IMR-90 (cell line): ENCODE measurements at regions not wholly inside any gene's neighbourhood (a gene's known extent, or its start where the extent isn't known, plus 50 kb on each side); places are given as distances from the start of the nearest gene placed in this dataset.
A peak's percentile ranks its signal among the peaks of the same experiment; 100 is the strongest.

Experiments
- ATAC-seq: fragments of 200-7000 bp; cut with Tn5 transposase; 2 replicates; pipeline ENCODE4 v1.9.1; 2020; ENCODE audit warnings: low read depth, mild to moderate bottlenecking, moderate library complexity
- BruUV-seq: library from RNA; stranded (reverse); fragments of 400-500 nt; replicated peaks from 2 replicates; lab custom pipeline; 2021; lab: Mats Ljungman, UMichigan
- CTCF ChIA-PET: fragments of 300-600 bp; formaldehyde crosslinking; extraction: SDS; loops from one replicate; lab custom pipeline; 2021; ENCODE audit warnings: antibody characterized with exemption; lab: Yijun Ruan, JAX
- POLR2A ChIA-PET: fragments of 300-600 bp; sonication (Branson Sonifier 250); formaldehyde crosslinking; loops from one replicate; lab custom pipeline; 2022; ENCODE audit warnings: antibody characterized with exemption; ENCODE audit not compliant: unreplicated experiment; lab: Charles Lee
- DNase-seq: peaks from one replicate; pipeline ENCODE4 v3.0.0; 2013
- H2AFZ ChIP-seq: replicated peaks from 2 replicates; pipeline ENCODE3; 2013; ENCODE audit warnings: low read length, mild to moderate bottlenecking; ENCODE audit not compliant: poor library complexity
- H2AK5ac ChIP-seq: 2 replicates; pipeline ENCODE4 v1.6.1; 2013; ENCODE audit warnings: low read depth, low read length, inconsistent platforms
- H2AK9ac ChIP-seq: replicated peaks from 2 replicates; pipeline ENCODE3; 2013; ENCODE audit warnings: mild to moderate bottlenecking, low read depth, low read length, moderate library complexity; ENCODE audit not compliant: poor library complexity
- H2BK120ac ChIP-seq: 2 replicates; pipeline ENCODE4 v1.6.1; 2013; ENCODE audit warnings: low read depth, low read length, inconsistent platforms
- H2BK15ac ChIP-seq: 3 replicates; pipeline ENCODE4 v1.6.1; 2013; ENCODE audit warnings: low read depth, low read length, inconsistent platforms
- H2BK20ac ChIP-seq: 2 replicates; pipeline ENCODE4 v1.6.1; 2013; ENCODE audit warnings: low read depth, mild to moderate bottlenecking, inconsistent platforms, low read length, moderate library complexity
- H2BK5ac ChIP-seq: 2 replicates; pipeline ENCODE4 v1.6.1; 2013; ENCODE audit warnings: mild to moderate bottlenecking, low read depth, low read length, inconsistent platforms; ENCODE audit not compliant: poor library complexity, severe bottlenecking
- H3K14ac ChIP-seq: replicated peaks from 2 replicates; pipeline ENCODE4 v1.6.1; 2013; ENCODE audit warnings: low read depth, low read length, inconsistent platforms
- H3K18ac ChIP-seq: 2 replicates; pipeline ENCODE4 v1.6.1; 2013; ENCODE audit warnings: low read depth, low read length, control low read depth
- H3K23ac ChIP-seq: 2 replicates; pipeline ENCODE4 v1.6.1; 2013; ENCODE audit warnings: low read depth, low read length, inconsistent platforms
- H3K27ac ChIP-seq: 2 replicates; pipeline ENCODE4 v1.5.1; 2013; ENCODE audit warnings: mild to moderate bottlenecking, control low read depth, low read length; ENCODE audit not compliant: insufficient read depth
- H3K27me3 ChIP-seq: 2 replicates; pipeline ENCODE4 v1.6.1; 2013; ENCODE audit warnings: low read length; ENCODE audit not compliant: control insufficient read depth, insufficient read depth
- H3K36me3 ChIP-seq: 2 replicates; pipeline ENCODE4 v1.6.1; 2013; ENCODE audit warnings: low read length, mixed read lengths; ENCODE audit not compliant: control insufficient read depth, insufficient read depth
- H3K4ac ChIP-seq: 2 replicates; pipeline ENCODE4 v1.6.1; 2013; ENCODE audit warnings: low read depth, low read length, inconsistent platforms
- H3K4me1 ChIP-seq: 2 replicates; pipeline ENCODE4 v1.6.1; 2013; ENCODE audit warnings: low read length, mixed read lengths; ENCODE audit not compliant: control insufficient read depth, insufficient read depth
- H3K4me2 ChIP-seq: 2 replicates; pipeline ENCODE4 v1.6.1; 2013; ENCODE audit warnings: low read depth, mild to moderate bottlenecking, control low read depth, low read length, moderate library complexity
- H3K4me3 ChIP-seq: 2 replicates; pipeline ENCODE4 v1.5.1; 2013; ENCODE audit warnings: low read depth, mild to moderate bottlenecking, control low read depth, low read length, moderate library complexity; ENCODE audit not compliant: insufficient read depth
- H3K56ac ChIP-seq: 2 replicates; pipeline ENCODE4 v1.6.1; 2013; ENCODE audit warnings: low read length, inconsistent platforms; ENCODE audit not compliant: insufficient read depth; ENCODE audit errors: extremely low read depth
- H3K79me1 ChIP-seq, 2 experiments: 2 replicates each; pipeline ENCODE4 v1.6.1; 2013; ENCODE audit warnings: low read length in 2 of 2, inconsistent platforms in 1 of 2, low read depth in 1 of 2
- H3K9ac ChIP-seq: 2 replicates; pipeline ENCODE4 v1.6.1; 2013; ENCODE audit warnings: low read depth, low read length, control low read depth
- H3K9me1 ChIP-seq: 2 replicates; pipeline ENCODE4 v1.6.1; 2013; ENCODE audit warnings: low read length, inconsistent platforms; ENCODE audit not compliant: insufficient read depth
- H3K9me3 ChIP-seq: 2 replicates; pipeline ENCODE4 v1.6.1; 2013; ENCODE audit warnings: low read length; ENCODE audit not compliant: control insufficient read depth, insufficient read depth
- H4K20me1 ChIP-seq: 2 replicates; pipeline ENCODE4 v1.6.1; 2013; ENCODE audit warnings: low read length, inconsistent platforms; ENCODE audit not compliant: insufficient read depth
- H4K5ac ChIP-seq: 2 replicates; pipeline ENCODE4 v1.6.1; 2013; ENCODE audit warnings: mild to moderate bottlenecking, low read depth, low read length, control low read depth
- H4K8ac ChIP-seq, 2 experiments: 2 replicates each; pipeline ENCODE4 v1.6.1; 2013; ENCODE audit warnings: low read depth in 2 of 2, low read length in 2 of 2, control low read depth in 1 of 2, inconsistent platforms in 1 of 2
- H4K91ac ChIP-seq: 2 replicates; pipeline ENCODE4 v1.6.1; 2013; ENCODE audit warnings: low read depth, low read length, inconsistent platforms; ENCODE audit not compliant: insufficient read depth
- CEBPB ChIP-seq: IDR thresholded peaks from 2 replicates; pipeline ENCODE4 v1.6.1; 2012; ENCODE audit warnings: low read depth, low read length, improper control_type of control experiment
- FOS ChIP-seq: fragments of 150-350 bp; IDR thresholded peaks from 2 replicates; pipeline ENCODE4 v1.6.1; 2016; ENCODE audit warnings: low read depth, low read length
- RAD21 ChIP-seq: IDR thresholded peaks from 2 replicates; pipeline ENCODE4 v1.6.1; 2012; ENCODE audit warnings: low read length, improper control_type of control experiment
- SMC3 ChIP-seq: fragments of 150-350 bp; IDR thresholded peaks from 2 replicates; pipeline ENCODE4 v1.6.1; 2016; ENCODE audit warnings: low read depth, mild to moderate bottlenecking, antibody characterized with exemption, low read length, moderate library complexity
- whole genome bisulfite sequencing, 2 experiments: methylation state at CpG; one replicate each; pipeline versions ENCODE4 v1.1.5 to v1.1.7; 2013; ENCODE audit warnings: missing lambda C conversion rate in 2 of 2; ENCODE audit not compliant: insufficient read length in 1 of 2; ENCODE audit errors: extremely low coverage in 2 of 2; 5-methylcytosine and 5-hydroxymethylcytosine counted together
- dilution Hi-C: fragments of 300-500 bp; cut with HindIII; formaldehyde crosslinking; loops from one replicate; pipeline ENCODE4 v1.14.3; 2018; ENCODE audit warnings: low sequenced_read_pairs; ENCODE audit not compliant: unreplicated experiment
- in situ Hi-C: fragments of 300-500 bp; cut with MboI; formaldehyde crosslinking; loops from 3 replicates; pipeline ENCODE4 v1.14.3; 2019; ENCODE audit warnings: low sequenced_read_pairs, inconsistent platforms, mixed read lengths
- intact Hi-C: fragments of 100-400 bp; cut with micrococcal nuclease; formaldehyde crosslinking; loops from 2 replicates; pipeline ENCODE4 v1.10.0; 2022
- TF ChIP-seq, protein P1 (sequence below): conservative IDR thresholded peaks from 2 replicates; pipeline ENCODE4 v1.5.1; 2012; ENCODE audit warnings: mild to moderate bottlenecking, low read depth, low read length, improper control_type of control experiment

DNA sequence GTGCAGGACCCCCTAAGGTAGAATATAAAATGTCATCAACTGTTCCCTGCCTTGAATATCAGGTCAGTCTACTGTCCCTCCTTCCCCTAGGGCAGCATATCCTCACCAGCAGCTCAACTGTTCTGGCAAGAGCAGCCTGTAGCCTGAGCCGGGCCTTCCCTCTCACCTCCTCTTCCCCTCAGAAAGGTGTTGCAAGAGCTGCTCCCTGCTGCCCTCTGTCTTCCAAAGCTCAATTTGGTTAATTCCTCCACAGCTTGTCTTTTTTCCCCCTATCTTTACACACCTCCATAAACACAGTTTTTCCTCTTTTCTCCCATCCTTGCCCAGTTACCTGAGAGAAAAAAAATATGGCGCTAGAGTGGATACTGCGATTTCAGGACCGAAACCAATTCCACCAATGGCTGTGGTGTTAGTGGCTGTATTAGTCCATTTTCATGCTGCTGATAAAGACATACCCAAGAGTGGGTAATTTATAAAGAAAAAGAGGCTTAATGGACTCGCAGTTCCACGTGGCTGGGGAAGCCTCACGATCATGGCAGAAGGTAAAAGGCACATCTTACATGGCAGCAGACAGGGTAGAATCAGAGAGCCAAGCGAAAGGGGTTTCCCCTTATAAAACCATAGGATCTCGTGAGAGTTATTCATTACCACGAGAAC lies 184.7 kb downstream of the MREG start:
- ChIA-PET POLR2A (no interaction called here), CTCF (interaction anchor here (0.6 to 1.3 kb wide), 4 partner anchors 23 to 44 kb away, joined by 3 to 4 read pairs (median 4); no protein-coding TSS in a partner anchor)
- peak overlapping the region; percentile 65 for H3K4ac ChIP-seq
- H3K27ac ChIP-seq: no peak overlapping the region
- H2BK5ac ChIP-seq: peak overlapping the region; percentile 63
- H3K9me3 ChIP-seq: no peaks in the 10 kb centered on the region
- in situ Hi-C loops: no loop called here
- H2AK9ac ChIP-seq: peak overlapping the region; percentile 50
- peak; percentile 62 for DNase-seq
- H4K8ac ChIP-seq: peak overlapping the region in 1 of 2 experiments; percentile 39; a peak in 1 of 4 replicates
- peaks cover 7% of the 10 kb centered on the region; the same call in 1 of the 2 replicates for H3K9me1 ChIP-seq
- no TSS peak for BruUV-seq
- peak overlapping the region; percentile 38 for H4K91ac ChIP-seq
- no peak overlapping the region for H3K9ac ChIP-seq
- H3K14ac ChIP-seq: no peak overlapping the region
- no peak overlapping the region for H3K56ac ChIP-seq
- no peak for TF ChIP-seq FOS
- TF ChIP-seq, protein P1, sequence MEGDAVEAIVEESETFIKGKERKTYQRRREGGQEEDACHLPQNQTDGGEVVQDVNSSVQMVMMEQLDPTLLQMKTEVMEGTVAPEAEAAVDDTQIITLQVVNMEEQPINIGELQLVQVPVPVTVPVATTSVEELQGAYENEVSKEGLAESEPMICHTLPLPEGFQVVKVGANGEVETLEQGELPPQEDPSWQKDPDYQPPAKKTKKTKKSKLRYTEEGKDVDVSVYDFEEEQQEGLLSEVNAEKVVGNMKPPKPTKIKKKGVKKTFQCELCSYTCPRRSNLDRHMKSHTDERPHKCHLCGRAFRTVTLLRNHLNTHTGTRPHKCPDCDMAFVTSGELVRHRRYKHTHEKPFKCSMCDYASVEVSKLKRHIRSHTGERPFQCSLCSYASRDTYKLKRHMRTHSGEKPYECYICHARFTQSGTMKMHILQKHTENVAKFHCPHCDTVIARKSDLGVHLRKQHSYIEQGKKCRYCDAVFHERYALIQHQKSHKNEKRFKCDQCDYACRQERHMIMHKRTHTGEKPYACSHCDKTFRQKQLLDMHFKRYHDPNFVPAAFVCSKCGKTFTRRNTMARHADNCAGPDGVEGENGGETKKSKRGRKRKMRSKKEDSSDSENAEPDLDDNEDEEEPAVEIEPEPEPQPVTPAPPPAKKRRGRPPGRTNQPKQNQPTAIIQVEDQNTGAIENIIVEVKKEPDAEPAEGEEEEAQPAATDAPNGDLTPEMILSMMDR: peak; percentile 58
- peak; percentile 62 for TF ChIP-seq RAD21
- TF ChIP-seq CEBPB: peak; percentile 90
- peak; percentile 57 for TF ChIP-seq SMC3
- WGBS, 2 experiments: 100% methylated on average over 1 of the region's 10 CpGs; no CpG with 5 or more reads in 1 of the 2 experiments
- no peaks in the 10 kb centered on the region for H3K36me3 ChIP-seq
- H3K4me3 ChIP-seq: no peak overlapping the region
- H2BK120ac ChIP-seq: peak overlapping the region; percentile 86
- peaks cover 11% of the 10 kb centered on the region for H3K4me1 ChIP-seq
- intact Hi-C loops: loop anchor here (5.0 kb wide), 2 partner anchors 89 to 116 kb away; no protein-coding TSS in a partner anchor
- peak overlapping the region; percentile 53 for H2AFZ ChIP-seq
- H3K4me2 ChIP-seq: no peak overlapping the region
- H2BK15ac ChIP-seq: peak overlapping the region; percentile 25; the same call in 2 of the 3 replicates
- dilution Hi-C loops: no loop called here
- no peaks in the 10 kb centered on the region for H3K27me3 ChIP-seq
- peak overlapping the region; percentile 81 for H2BK20ac ChIP-seq
- peak overlapping the region; percentile 22; the same call in 1 of the 2 replicates for H3K18ac ChIP-seq
- no peak overlapping the region for H3K23ac ChIP-seq
- no peaks in the 10 kb centered on the region for H4K20me1 ChIP-seq
- peak; percentile 30 for ATAC-seq
- no peaks in the 10 kb centered on the region for H3K79me1 ChIP-seq
- no peak overlapping the region for H4K5ac ChIP-seq
- H2AK5ac ChIP-seq: peak overlapping the region; percentile 37
